HCT116 (cell line): ENCODE measurements at regions not wholly inside any gene's neighbourhood (a gene's known extent, or its start where the extent isn't known, plus 50 kb on each side); places are given as distances from the start of the nearest gene placed in this dataset.

Experiments
- ATAC-seq: fragments of 200-7000 bp; cut with Tn5 transposase; 2 replicates; pipeline ENCODE4 v1.9.1; 2020; ENCODE audit warnings: mild to moderate bottlenecking, moderate library complexity
- BruUV-seq: library from RNA; stranded (reverse); fragments of 400-500 nt; replicated peaks from 2 replicates; lab custom pipeline; 2021; lab: Mats Ljungman, UMichigan
- CTCF ChIA-PET: fragments of 300-600 bp; sonication (Branson Sonifier 250); formaldehyde crosslinking; loops from one replicate; lab custom pipeline; 2021; ENCODE audit warnings: antibody characterized with exemption; lab: Charles Lee
- POLR2A ChIA-PET: fragments of 300-600, 350-600 bp; sonication (Branson Sonifier 250); formaldehyde crosslinking; loops from one replicate; lab custom pipeline; 2021; ENCODE audit warnings: antibody characterized with exemption; lab: Charles Lee
- RAD21 ChIA-PET, 2 experiments: fragments of 300-600 bp; sonication (Branson Sonifier 250); formaldehyde crosslinking; loops; one replicate each; lab custom pipeline; 2023; ENCODE audit warnings: low total read pairs in 2 of 2; ENCODE audit not compliant: uncharacterized antibody in 2 of 2, unreplicated experiment in 2 of 2, low non-redundant PET in 1 of 2; lab: Charles Lee
- DNase-seq: peaks from one replicate; pipeline ENCODE4 v3.0.0-alpha.2; 2010; ENCODE audit warnings: low read depth, low spot score
- H2AFZ ChIP-seq: fragments of 200-600 bp; shearing (Covaris generic), sonication (generic); 2 replicates; pipeline ENCODE4 v1.6.1; 2017; ENCODE audit warnings: low read depth, mixed run types, mixed read lengths, antibody characterized with exemption, low read length; ENCODE audit not compliant: poor library complexity, severe bottlenecking
- H3K27ac ChIP-seq: 2 replicates; pipeline ENCODE4 v1.5.1; 2012; ENCODE audit warnings: low read depth, low read length
- H3K27me3 ChIP-seq: fragments of 200-600 bp; sonication (generic); 2 replicates; pipeline ENCODE4 v1.6.1; 2016; ENCODE audit warnings: mixed run types, low read length, mixed read lengths; ENCODE audit not compliant: insufficient read depth
- H3K36me3 ChIP-seq, 2 experiments: fragments of 200-500 bp in 1 of 2; fragments of 200-600 bp in 1 of 2; sonication (Bioruptor generic) in 1 of 2; sonication (generic) in 1 of 2; 2 replicates each; pipeline versions ENCODE4 v1.5.1 to v1.6.1; 2014 to 2016; ENCODE audit warnings: low read length in 2 of 2, inconsistent platforms in 1 of 2, mixed read lengths in 1 of 2, mixed run types in 1 of 2; ENCODE audit not compliant: insufficient read depth in 2 of 2, control insufficient read depth in 1 of 2
- H3K4me1 ChIP-seq, 2 experiments: fragments of 200-600 bp in 1 of 2; sonication (generic) in 1 of 2; 2 replicates each; pipeline versions ENCODE4 v1.5.1 to v1.6.1; 2012 to 2017; ENCODE audit warnings: low read length in 2 of 2, inconsistent platforms in 1 of 2, mild to moderate bottlenecking in 1 of 2, mixed read lengths in 1 of 2, mixed run types in 1 of 2, moderate library complexity in 1 of 2; ENCODE audit not compliant: insufficient read depth in 2 of 2, control insufficient read depth in 1 of 2
- H3K4me2 ChIP-seq: fragments of 200-600 bp; sonication (generic); 2 replicates; pipeline ENCODE4 v1.6.1; 2017; ENCODE audit warnings: mixed run types, low read length, mixed read lengths
- H3K4me3 ChIP-seq, 2 experiments: fragments of 200-600 bp in 1 of 2; sonication (generic) in 1 of 2; replicated peaks in 1 of 2; 2 replicates each; pipeline ENCODE4 v1.5.1; 2011 to 2016; ENCODE audit warnings: low read length in 2 of 2, control low read depth in 1 of 2, low read depth in 1 of 2, mild to moderate bottlenecking in 1 of 2, mixed read lengths in 1 of 2, mixed run types in 1 of 2
- H3K79me2 ChIP-seq: fragments of 200-600 bp; sonication (generic); 2 replicates; pipeline ENCODE4 v1.6.1; 2017; ENCODE audit warnings: mild to moderate bottlenecking, mixed run types, low read length, moderate library complexity, mixed read lengths; ENCODE audit not compliant: insufficient read depth
- H3K9ac ChIP-seq: fragments of 200-600 bp; sonication (generic); 2 replicates; pipeline ENCODE4 v1.6.1; 2016; ENCODE audit warnings: low read length, mixed read lengths
- H3K9me2 ChIP-seq: fragments of 200-600 bp; sonication (generic), shearing (Covaris generic); 2 replicates; pipeline ENCODE4 v1.6.1; 2017; ENCODE audit warnings: mixed run types, mild to moderate bottlenecking, moderate library complexity; ENCODE audit not compliant: insufficient read depth
- H3K9me3 ChIP-seq, 2 experiments: fragments of 200-500 bp in 1 of 2; fragments of 200-600 bp in 1 of 2; sonication (Bioruptor generic) in 1 of 2; sonication (generic) in 1 of 2; 2 replicates each; pipeline ENCODE4 v1.6.1; 2014 to 2017; ENCODE audit warnings: low read length in 2 of 2, mixed read lengths in 2 of 2, inconsistent platforms in 1 of 2, low read depth in 1 of 2, mild to moderate bottlenecking in 1 of 2, mixed run types in 1 of 2, moderate library complexity in 1 of 2; ENCODE audit not compliant: control insufficient read depth in 1 of 2, insufficient read depth in 1 of 2
- H4K20me1 ChIP-seq: fragments of 200-600 bp; sonication (generic), shearing (Covaris generic); 2 replicates; pipeline ENCODE4 v1.6.1; 2017; ENCODE audit warnings: mixed run types, mild to moderate bottlenecking, moderate library complexity; ENCODE audit not compliant: insufficient read depth
- CBX3 ChIP-seq: IDR thresholded peaks from 2 replicates; pipeline ENCODE4 v1.6.1; 2012; ENCODE audit warnings: low read depth
- EZH2 ChIP-seq: fragments of 200-600 bp; sonication (generic); IDR thresholded peaks from 2 replicates; pipeline ENCODE4 v1.6.1; 2017; ENCODE audit warnings: antibody characterized with exemption, mixed run types
- EZH2phosphoT487 ChIP-seq: fragments of 200-600 bp; IDR thresholded peaks from 2 replicates; pipeline ENCODE4 v1.6.1; 2018; ENCODE audit warnings: antibody characterized with exemption, borderline replicate concordance
- FOSL1 ChIP-seq: IDR thresholded peaks from 2 replicates; pipeline ENCODE4 v1.6.1; 2012; ENCODE audit warnings: low read depth
- JUND ChIP-seq: IDR thresholded peaks from 2 replicates; pipeline ENCODE4 v1.6.1; 2012
- POLR2A ChIP-seq: IDR thresholded peaks from 2 replicates; pipeline ENCODE4 v1.7.0; 2011; ENCODE audit warnings: borderline replicate concordance; ENCODE audit not compliant: insufficient read depth, insufficient read length; ENCODE audit errors: extremely low read depth
- SP1 ChIP-seq: IDR thresholded peaks from 2 replicates; pipeline ENCODE4 v1.6.1; 2012; ENCODE audit warnings: low read depth
- SRF ChIP-seq: IDR thresholded peaks from 2 replicates; pipeline ENCODE4 v1.6.1; 2012; ENCODE audit warnings: low read depth
- TCF7L2 ChIP-seq: IDR thresholded peaks from 2 replicates; pipeline ENCODE4 v1.7.0; 2011; ENCODE audit warnings: borderline replicate concordance, inconsistent platforms; ENCODE audit not compliant: insufficient read depth, insufficient read length; ENCODE audit errors: extremely low read depth
- YY1 ChIP-seq: IDR thresholded peaks from 2 replicates; pipeline ENCODE4 v1.6.1; 2011; ENCODE audit warnings: low read length, low read depth, moderate library complexity, mild to moderate bottlenecking; ENCODE audit not compliant: insufficient replicate concordance; ENCODE audit errors: extremely low read depth
- ZFX ChIP-seq: fragments of 450-650 bp; IDR thresholded peaks from 2 replicates; pipeline ENCODE4 v1.6.1; 2017
- intact Hi-C: fragments of 100-400 bp; cut with micrococcal nuclease; formaldehyde crosslinking; loops from 2 replicates; pipeline ENCODE4 v1.10.0; 2022
- TF ChIP-seq, protein P1 (sequence below), 3 experiments: fragments of 200-600 bp in 1 of 3; sonication (generic) in 1 of 3; IDR thresholded peaks in 2 of 3; conservative IDR thresholded peaks in 1 of 3; 2 replicates each; pipeline ENCODE4 v1.5.1; 2012 to 2017; ENCODE audit warnings: low read depth in 2 of 3, low read length in 2 of 3, antibody characterized with exemption in 1 of 3, borderline replicate concordance in 1 of 3, control low read depth in 1 of 3, mild to moderate bottlenecking in 1 of 3, mixed read lengths in 1 of 3, mixed run types in 1 of 3, moderate library complexity in 1 of 3; ENCODE audit not compliant: insufficient read depth in 1 of 3
- TF ChIP-seq, protein P2 (sequence below): IDR thresholded peaks from 2 replicates; pipeline ENCODE4 v1.6.1; 2012; ENCODE audit warnings: low read depth

DNA sequence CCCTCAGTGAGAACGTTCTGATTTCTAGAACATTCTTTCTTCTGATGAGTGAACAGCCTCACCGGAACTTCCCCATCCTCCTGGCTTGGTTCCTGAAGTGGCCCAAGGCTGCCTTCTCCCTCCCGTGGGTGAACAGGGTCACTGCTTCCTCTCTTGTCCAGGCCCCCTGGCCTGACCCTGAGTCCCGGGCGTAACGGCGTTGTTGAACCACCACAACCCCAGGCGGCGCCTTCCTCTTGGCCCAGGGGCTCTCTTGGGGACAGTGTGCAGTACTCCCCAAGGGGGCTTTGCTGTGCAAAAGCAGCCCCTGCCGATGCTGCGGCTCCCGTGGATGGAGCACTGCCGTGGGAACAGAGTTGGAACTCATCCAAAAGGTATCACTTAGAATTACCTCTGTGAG is 147.2 kb downstream of the TSN start:
- Histone ChIP-seq H3K27me3 (no peaks in the 10 kb centered on the region; the same call in 1 of the 2 replicates), H3K4me2 (no peak overlapping the region), H3K4me3 (no peak overlapping the region), H3K4me1 (no peaks in the 10 kb centered on the region), H3K9ac (no peak overlapping the region), H4K20me1 (no peaks in the 10 kb centered on the region), H3K9me3 (no peaks in the 10 kb centered on the region), H3K79me2 (no peaks in the 10 kb centered on the region), H3K27ac (no peak overlapping the region), H3K36me3 (no peaks in the 10 kb centered on the region), H3K9me2 (no peaks in the 10 kb centered on the region), H2AFZ (no peak overlapping the region)
- ChIA-PET CTCF (no interaction called here), RAD21 (no interaction called here), POLR2A (no interaction called here)
- DNase-seq, result no peak
- TF ChIP-seq JUND, result no peak
- TF ChIP-seq POLR2A, result no peak
- TF ChIP-seq ZFX, result no peak
- no peak for TF ChIP-seq EZH2
- TF ChIP-seq, protein P1, sequence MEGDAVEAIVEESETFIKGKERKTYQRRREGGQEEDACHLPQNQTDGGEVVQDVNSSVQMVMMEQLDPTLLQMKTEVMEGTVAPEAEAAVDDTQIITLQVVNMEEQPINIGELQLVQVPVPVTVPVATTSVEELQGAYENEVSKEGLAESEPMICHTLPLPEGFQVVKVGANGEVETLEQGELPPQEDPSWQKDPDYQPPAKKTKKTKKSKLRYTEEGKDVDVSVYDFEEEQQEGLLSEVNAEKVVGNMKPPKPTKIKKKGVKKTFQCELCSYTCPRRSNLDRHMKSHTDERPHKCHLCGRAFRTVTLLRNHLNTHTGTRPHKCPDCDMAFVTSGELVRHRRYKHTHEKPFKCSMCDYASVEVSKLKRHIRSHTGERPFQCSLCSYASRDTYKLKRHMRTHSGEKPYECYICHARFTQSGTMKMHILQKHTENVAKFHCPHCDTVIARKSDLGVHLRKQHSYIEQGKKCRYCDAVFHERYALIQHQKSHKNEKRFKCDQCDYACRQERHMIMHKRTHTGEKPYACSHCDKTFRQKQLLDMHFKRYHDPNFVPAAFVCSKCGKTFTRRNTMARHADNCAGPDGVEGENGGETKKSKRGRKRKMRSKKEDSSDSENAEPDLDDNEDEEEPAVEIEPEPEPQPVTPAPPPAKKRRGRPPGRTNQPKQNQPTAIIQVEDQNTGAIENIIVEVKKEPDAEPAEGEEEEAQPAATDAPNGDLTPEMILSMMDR (IDR thresholded peaks at IDR 0.05 in 2 of 3, conservative IDR thresholded peaks at IDR 0.05 in 1 of 3; ENCODE audit: borderline replicate concordance in 1 of 3, insufficient read depth in 1 of 3, low read depth in 2 of 3, low read length in 2 of 3), result no peak
- TF ChIP-seq TCF7L2, result no peak
- no peak for TF ChIP-seq SP1
- TF ChIP-seq, protein P2, sequence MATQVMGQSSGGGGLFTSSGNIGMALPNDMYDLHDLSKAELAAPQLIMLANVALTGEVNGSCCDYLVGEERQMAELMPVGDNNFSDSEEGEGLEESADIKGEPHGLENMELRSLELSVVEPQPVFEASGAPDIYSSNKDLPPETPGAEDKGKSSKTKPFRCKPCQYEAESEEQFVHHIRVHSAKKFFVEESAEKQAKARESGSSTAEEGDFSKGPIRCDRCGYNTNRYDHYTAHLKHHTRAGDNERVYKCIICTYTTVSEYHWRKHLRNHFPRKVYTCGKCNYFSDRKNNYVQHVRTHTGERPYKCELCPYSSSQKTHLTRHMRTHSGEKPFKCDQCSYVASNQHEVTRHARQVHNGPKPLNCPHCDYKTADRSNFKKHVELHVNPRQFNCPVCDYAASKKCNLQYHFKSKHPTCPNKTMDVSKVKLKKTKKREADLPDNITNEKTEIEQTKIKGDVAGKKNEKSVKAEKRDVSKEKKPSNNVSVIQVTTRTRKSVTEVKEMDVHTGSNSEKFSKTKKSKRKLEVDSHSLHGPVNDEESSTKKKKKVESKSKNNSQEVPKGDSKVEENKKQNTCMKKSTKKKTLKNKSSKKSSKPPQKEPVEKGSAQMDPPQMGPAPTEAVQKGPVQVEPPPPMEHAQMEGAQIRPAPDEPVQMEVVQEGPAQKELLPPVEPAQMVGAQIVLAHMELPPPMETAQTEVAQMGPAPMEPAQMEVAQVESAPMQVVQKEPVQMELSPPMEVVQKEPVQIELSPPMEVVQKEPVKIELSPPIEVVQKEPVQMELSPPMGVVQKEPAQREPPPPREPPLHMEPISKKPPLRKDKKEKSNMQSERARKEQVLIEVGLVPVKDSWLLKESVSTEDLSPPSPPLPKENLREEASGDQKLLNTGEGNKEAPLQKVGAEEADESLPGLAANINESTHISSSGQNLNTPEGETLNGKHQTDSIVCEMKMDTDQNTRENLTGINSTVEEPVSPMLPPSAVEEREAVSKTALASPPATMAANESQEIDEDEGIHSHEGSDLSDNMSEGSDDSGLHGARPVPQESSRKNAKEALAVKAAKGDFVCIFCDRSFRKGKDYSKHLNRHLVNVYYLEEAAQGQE, result no peak
- no peak for TF ChIP-seq SRF
- no peak for TF ChIP-seq YY1
- TF ChIP-seq CBX3, result no peak
- no peak for TF ChIP-seq FOSL1
- no peak for TF ChIP-seq EZH2phosphoT487
- ATAC-seq, result no peak
- intact Hi-C loops, result no loop called here
- BruUV-seq, result no TSS peak
